A549 (cell line): ENCODE measurements at regions not wholly inside any gene's neighbourhood (a gene's known extent, or its start where the extent isn't known, plus 50 kb on each side); places are given as distances from the start of the nearest gene placed in this dataset.

Source experiments
- BHLHE40 ChIP-seq: IDR thresholded peaks from 2 replicates; pipeline ENCODE4 v1.6.1; 2012; ENCODE audit warnings: low read depth, low read length, inconsistent platforms
- CEBPB ChIP-seq, 2 experiments: fragments of >200 bp in 1 of 2; sonication (Bioruptor Twin) in 1 of 2; formaldehyde crosslinking in 1 of 2; IDR thresholded peaks; 2 replicates each; pipeline ENCODE4 v1.6.1; 2012 to 2016
- CTCF ChIP-seq: fragments of >200 bp; sonication (Bioruptor Twin); formaldehyde crosslinking; IDR thresholded peaks from 3 replicates; pipeline ENCODE4 v1.5.1; 2016
- JUNB ChIP-seq: fragments of >200 bp; sonication (Bioruptor Twin); formaldehyde crosslinking; IDR thresholded peaks from 2 replicates; pipeline ENCODE4 v1.6.1; 2016
- NPAS2 ChIP-seq: fragments of 250-450 bp; sonication (Bioruptor Pico); IDR thresholded peaks from 2 replicates; pipeline ENCODE4 v1.8.0; 2022; ENCODE audit warnings: mild to moderate bottlenecking, moderate library complexity, borderline replicate concordance
- REST ChIP-seq: fragments of 200-600 bp; sonication (generic); IDR thresholded peaks from 2 replicates; pipeline ENCODE4 v1.6.1; 2016; ENCODE audit warnings: antibody characterized with exemption, mild to moderate bottlenecking, moderate library complexity

GRCh38 chr6:104170401-104170800 lies 689.3 kb downstream of the HACE1 start:
- no peak for TF ChIP-seq CEBPB (IDR thresholded peaks at IDR 0.05)
- no peak for TF ChIP-seq NPAS2
- no peak for TF ChIP-seq JUNB
- no peak for TF ChIP-seq CTCF
- TF ChIP-seq REST, result no peak
- no peak for TF ChIP-seq BHLHE40
